Endodermal cell (in vitro differentiated cells): ENCODE measurements at regions not wholly inside any gene's neighbourhood (a gene's known extent, or its start where the extent isn't known, plus 50 kb on each side); places are given as distances from the start of the nearest gene placed in this dataset.

ENCODE experiments used
- DNase-seq: peaks from one replicate; pipeline ENCODE4 v3.0.0-alpha.2; 2017
- H3K27ac ChIP-seq: 2 replicates; pipeline ENCODE4 v1.5.1; 2013; ENCODE audit warnings: mild to moderate bottlenecking, low read depth, low read length, moderate library complexity
- H3K27me3 ChIP-seq: 2 replicates; pipeline ENCODE4 v1.6.1; 2013; ENCODE audit warnings: mild to moderate bottlenecking, low read length, moderate library complexity; ENCODE audit not compliant: insufficient read depth, control insufficient read depth, poor library complexity, severe bottlenecking
- H3K36me3 ChIP-seq: 2 replicates; pipeline ENCODE4 v1.7.0; 2013; ENCODE audit warnings: mild to moderate bottlenecking, low read length, moderate library complexity; ENCODE audit not compliant: control insufficient read depth, insufficient read depth
- H3K4me1 ChIP-seq: one replicate; pipeline ENCODE4 v1.7.0; 2013; ENCODE audit warnings: low read length; ENCODE audit not compliant: control insufficient read depth, insufficient read depth
- H3K4me3 ChIP-seq: 2 replicates; pipeline ENCODE4 v1.5.1; 2013; ENCODE audit warnings: mild to moderate bottlenecking, low read length, moderate library complexity
- H3K9ac ChIP-seq: 2 replicates; pipeline ENCODE4 v1.6.1; 2013; ENCODE audit warnings: mild to moderate bottlenecking, low read length, moderate library complexity; ENCODE audit not compliant: poor library complexity, severe bottlenecking; ENCODE audit errors: extremely low read depth
- H3K9me3 ChIP-seq: 2 replicates; pipeline ENCODE4 v1.6.1; 2013; ENCODE audit warnings: mild to moderate bottlenecking, low read length, moderate library complexity; ENCODE audit not compliant: control insufficient read depth
- H3K27ac Mint-ChIP-seq: 2 replicates; pipeline ENCODE4 v1.8.0; 2020; ENCODE audit warnings: mixed read lengths
- H3K27me3 Mint-ChIP-seq: 2 replicates; pipeline ENCODE4 v1.8.0; 2021; ENCODE audit warnings: mild to moderate bottlenecking, mixed read lengths; ENCODE audit not compliant: insufficient read depth
- H3K36me3 Mint-ChIP-seq: 2 replicates; pipeline ENCODE4 v1.8.0; 2020; ENCODE audit warnings: low read depth, mixed read lengths
- H3K4me1 Mint-ChIP-seq: 2 replicates; pipeline ENCODE4 v1.8.0; 2020; ENCODE audit warnings: mixed read lengths
- H3K4me3 Mint-ChIP-seq: 2 replicates; pipeline ENCODE4 v1.8.0; 2020; ENCODE audit warnings: mild to moderate bottlenecking, moderate library complexity, mixed read lengths
- H3K9me3 Mint-ChIP-seq: 2 replicates; pipeline ENCODE4 v1.8.0; 2020; ENCODE audit warnings: mild to moderate bottlenecking, mixed read lengths
- CTCF ChIP-seq: fragments of 200-600 bp; sonication (generic); conservative IDR thresholded peaks from 2 replicates; pipeline ENCODE4 v1.5.0; 2021; ENCODE audit warnings: antibody characterized with exemption, mild to moderate bottlenecking
- WGBS, 2 experiments: methylation state at CpG; one replicate each; pipeline versions ENCODE4 v1.1.5 to v1.1.7; 2013; ENCODE audit warnings: missing lambda C conversion rate in 2 of 2, mixed read lengths in 1 of 2; ENCODE audit not compliant: insufficient coverage in 1 of 2, insufficient read length in 1 of 2; 5-methylcytosine and 5-hydroxymethylcytosine counted together

- Mint-ChIP-seq H3K9me3 (peaks cover 54% of the 10 kb centered on the region), H3K4me1 (no peaks in the 10 kb centered on the region), H3K4me3 (no peak overlapping the region), H3K27me3 (peaks cover 1% of the 10 kb centered on the region), H3K36me3 (peaks cover 5% of the 10 kb centered on the region), H3K27ac (no peak overlapping the region)
- Histone ChIP-seq H3K9me3 (peaks cover 52% of the 10 kb centered on the region), H3K27me3 (no peaks in the 10 kb centered on the region), H3K4me3 (peak overlapping the region; percentile 14), H3K36me3 (no peaks in the 10 kb centered on the region), H3K27ac (no peak overlapping the region), H3K9ac (no peak overlapping the region), H3K4me1 (no peaks in the 10 kb centered on the region)
- 85 to 92% methylated on average over 3 to 5 of the region's 5 CpGs for WGBS, 2 experiments
- peak; percentile 49 for DNase-seq
- no peak for TF ChIP-seq CTCF
Measured at GRCh38 chr7:121510858-121511482, 114.9 kb upstream of the FAM3C start.

- H3K4me1 ChIP-seq, result no peaks in the 10 kb centered on the region
- WGBS, 2 experiments, result 91 to 100% methylated on average over 1 to 2 of the region's 2 CpGs
- TF ChIP-seq CTCF, result peak; percentile 46
- H3K27me3 ChIP-seq, result no peaks in the 10 kb centered on the region
- no peaks in the 10 kb centered on the region for H3K4me1 Mint-ChIP-seq
- peaks cover 61% of the 10 kb centered on the region for H3K9me3 Mint-ChIP-seq
- H3K4me3 Mint-ChIP-seq, result no peak overlapping the region
- peaks cover 59% of the 10 kb centered on the region for H3K9me3 ChIP-seq
- H3K9ac ChIP-seq, result no peak overlapping the region
- H3K27me3 Mint-ChIP-seq, result peaks cover 1% of the 10 kb centered on the region
- peak; percentile 79 for DNase-seq
- peak overlapping the region; percentile 14 for H3K4me3 ChIP-seq
- no peaks in the 10 kb centered on the region for H3K36me3 ChIP-seq
- H3K36me3 Mint-ChIP-seq, result peaks cover 8% of the 10 kb centered on the region
- no peak overlapping the region for H3K27ac ChIP-seq
- no peak overlapping the region for H3K27ac Mint-ChIP-seq
Measured at GRCh38 chr7:121510302-121510701, 114.2 kb upstream of the FAM3C start.

GRCh38 chr7:121505540-121506182 is 109.6 kb upstream of the FAM3C start:
- no peaks in the 10 kb centered on the region for H3K27me3 ChIP-seq
- H3K4me1 ChIP-seq, result no peaks in the 10 kb centered on the region
- no peak for TF ChIP-seq CTCF
- H3K27ac ChIP-seq, result no peak overlapping the region
- H3K9me3 ChIP-seq, result peaks cover 54% of the 10 kb centered on the region
- H3K4me3 ChIP-seq, result no peak overlapping the region
- H3K36me3 Mint-ChIP-seq, result peaks cover 9% of the 10 kb centered on the region
- no peak overlapping the region for H3K9ac ChIP-seq
- DNase-seq, result no peak
- no peaks in the 10 kb centered on the region for H3K4me1 Mint-ChIP-seq
- 78 to 79% methylated on average over 4 to 6 of the region's 6 CpGs for WGBS, 2 experiments
- peaks cover 1% of the 10 kb centered on the region for H3K27me3 Mint-ChIP-seq
- no peak overlapping the region for H3K4me3 Mint-ChIP-seq
- H3K9me3 Mint-ChIP-seq, result peaks cover 65% of the 10 kb centered on the region
- H3K27ac Mint-ChIP-seq, result no peak overlapping the region
- H3K36me3 ChIP-seq, result no peaks in the 10 kb centered on the region
